ENCODE measurements at regions not wholly inside any gene's neighbourhood (a gene's known extent, or its start where the extent isn't known, plus 50 kb on each side); places are given as distances from the start of the nearest gene placed in this dataset.

DNA sequence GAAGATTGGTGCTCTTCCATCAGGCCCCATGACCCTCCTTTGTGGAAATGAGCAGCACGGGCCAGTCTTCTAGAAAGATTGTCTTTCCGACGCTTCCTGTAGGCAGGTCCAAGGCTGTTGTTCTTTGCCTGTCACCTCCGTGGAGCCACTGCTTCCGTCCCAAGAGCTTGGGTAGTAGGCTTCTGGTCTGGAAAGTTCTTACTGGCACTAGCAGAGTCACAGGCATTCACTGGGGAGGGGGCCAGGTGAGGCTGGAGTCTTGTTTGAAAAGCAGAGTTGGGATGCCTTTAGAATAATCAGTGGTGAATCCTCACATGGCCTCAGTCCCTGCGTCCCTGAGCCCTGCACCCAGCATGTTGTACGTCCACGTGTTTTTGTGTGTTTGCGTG, 76.2 kb upstream of the ADPGK start:
- no peaks in the 10 kb centered on the region for H3K9me3 ChIP-seq (replicated peaks in 1 of 3)
- H3K27ac ChIP-seq, result no peak overlapping the region
- no peaks in the 10 kb centered on the region for H3K27me3 ChIP-seq
- H3K36me3 ChIP-seq (replicated peaks in 1 of 2), result no peaks in the 10 kb centered on the region
- TF ChIP-seq, protein P1, sequence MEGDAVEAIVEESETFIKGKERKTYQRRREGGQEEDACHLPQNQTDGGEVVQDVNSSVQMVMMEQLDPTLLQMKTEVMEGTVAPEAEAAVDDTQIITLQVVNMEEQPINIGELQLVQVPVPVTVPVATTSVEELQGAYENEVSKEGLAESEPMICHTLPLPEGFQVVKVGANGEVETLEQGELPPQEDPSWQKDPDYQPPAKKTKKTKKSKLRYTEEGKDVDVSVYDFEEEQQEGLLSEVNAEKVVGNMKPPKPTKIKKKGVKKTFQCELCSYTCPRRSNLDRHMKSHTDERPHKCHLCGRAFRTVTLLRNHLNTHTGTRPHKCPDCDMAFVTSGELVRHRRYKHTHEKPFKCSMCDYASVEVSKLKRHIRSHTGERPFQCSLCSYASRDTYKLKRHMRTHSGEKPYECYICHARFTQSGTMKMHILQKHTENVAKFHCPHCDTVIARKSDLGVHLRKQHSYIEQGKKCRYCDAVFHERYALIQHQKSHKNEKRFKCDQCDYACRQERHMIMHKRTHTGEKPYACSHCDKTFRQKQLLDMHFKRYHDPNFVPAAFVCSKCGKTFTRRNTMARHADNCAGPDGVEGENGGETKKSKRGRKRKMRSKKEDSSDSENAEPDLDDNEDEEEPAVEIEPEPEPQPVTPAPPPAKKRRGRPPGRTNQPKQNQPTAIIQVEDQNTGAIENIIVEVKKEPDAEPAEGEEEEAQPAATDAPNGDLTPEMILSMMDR (IDR thresholded peaks at IDR 0.05), result no peak
- no peak for TF ChIP-seq POLR2A (IDR thresholded peaks at IDR 0.05)
- WGBS, 4 donors, result 74 to 80% (median 78%) methylated on average over 9 of the region's 9 CpGs
- H3K4me1 ChIP-seq (replicated peaks in 1 of 2), result no peaks in the 10 kb centered on the region
- DNase-seq, result no peak
- H3K4me3 ChIP-seq, result no peak overlapping the region
- intact Hi-C loops (cut with DNase I), result no loop called here

DNA sequence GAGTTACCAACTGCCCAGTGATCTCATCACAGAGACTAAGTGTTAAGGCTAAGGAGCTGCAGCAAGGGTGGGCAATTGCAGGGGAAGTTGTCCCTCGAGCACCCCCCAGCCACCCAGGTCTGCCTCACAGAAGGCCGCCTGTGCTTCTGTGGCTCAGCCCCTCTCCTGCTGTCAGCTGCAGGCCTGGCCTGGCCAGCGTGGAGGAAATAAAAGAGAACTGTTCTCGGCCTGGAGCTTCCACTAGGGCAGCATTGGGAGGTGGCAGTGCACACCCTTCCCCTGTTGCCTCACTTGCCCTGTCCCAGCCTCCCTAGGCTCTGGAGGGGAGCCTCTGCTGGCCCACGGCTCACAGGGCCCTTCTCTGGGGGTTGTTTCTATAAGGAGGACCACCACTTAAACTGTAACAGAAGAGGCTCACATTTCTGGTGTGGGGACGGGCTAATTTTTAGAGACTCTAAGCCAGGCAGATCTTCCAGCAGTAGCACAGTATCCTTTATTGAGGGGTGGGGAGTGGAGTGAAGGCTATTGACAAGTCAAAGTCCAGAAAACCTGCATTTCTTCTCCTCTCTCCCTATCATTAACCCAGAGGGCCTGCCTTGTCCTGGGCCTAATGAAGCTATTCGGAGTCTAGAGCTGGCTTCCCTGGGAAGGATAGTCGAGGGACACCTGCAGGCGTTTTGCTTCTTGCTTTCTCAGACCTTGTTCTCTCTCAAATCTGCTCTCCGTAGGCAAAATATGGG, 75.6 kb upstream of the ADPGK start:
- WGBS, 4 donors, result 70 to 83% (median 80%) methylated on average over 6 to 10 of the region's 10 CpGs
- DNase-seq, result no peak
- Histone ChIP-seq H3K36me3 (replicated peaks in 1 of 2) (no peaks in the 10 kb centered on the region), H3K27me3 (no peaks in the 10 kb centered on the region), H3K9me3 (replicated peaks in 1 of 3) (no peaks in the 10 kb centered on the region), H3K27ac (no peak overlapping the region), H3K4me1 (replicated peaks in 1 of 2) (no peaks in the 10 kb centered on the region), H3K4me3 (no peak overlapping the region)
- intact Hi-C loops (cut with DNase I), result no loop called here
- TF ChIP-seq, protein P1 (IDR thresholded peaks at IDR 0.05), result no peak
- TF ChIP-seq POLR2A (IDR thresholded peaks at IDR 0.05), result no peak

DNA sequence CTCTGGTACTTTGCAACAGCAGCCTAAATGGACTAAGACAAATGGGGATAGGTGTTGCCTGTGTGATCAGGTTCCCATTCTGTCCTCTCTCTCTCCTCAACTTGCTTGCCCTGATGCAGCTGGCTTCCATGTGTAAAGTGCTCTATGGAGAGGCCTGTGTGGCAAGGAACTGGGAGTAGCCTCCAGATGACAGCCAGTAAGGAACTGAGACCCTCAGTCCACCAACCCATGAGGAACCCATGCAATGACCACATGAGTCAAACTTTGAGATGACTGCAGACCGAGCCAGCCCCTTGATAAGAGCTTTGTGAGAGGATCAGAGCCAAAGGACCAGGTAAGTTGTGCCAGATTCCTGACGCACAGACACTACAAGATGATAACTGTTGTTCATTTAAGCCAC, 74.6 kb upstream of the ADPGK start:
- Histone ChIP-seq H3K36me3 (replicated peaks in 1 of 2) (no peaks in the 10 kb centered on the region), H3K4me3 (no peak overlapping the region), H3K4me1 (replicated peaks in 1 of 2) (no peaks in the 10 kb centered on the region), H3K9me3 (replicated peaks in 1 of 3) (no peaks in the 10 kb centered on the region), H3K27ac (no peak overlapping the region), H3K27me3 (no peaks in the 10 kb centered on the region)
- TF ChIP-seq, protein P1 (IDR thresholded peaks at IDR 0.05), result no peak
- TF ChIP-seq POLR2A (IDR thresholded peaks at IDR 0.05), result no peak
- intact Hi-C loops (cut with DNase I), result no loop called here
- 50 to 82% (median 69%) methylated on average over 2 of the region's 2 CpGs for WGBS, 4 donors
- DNase-seq, result no peak

DNA sequence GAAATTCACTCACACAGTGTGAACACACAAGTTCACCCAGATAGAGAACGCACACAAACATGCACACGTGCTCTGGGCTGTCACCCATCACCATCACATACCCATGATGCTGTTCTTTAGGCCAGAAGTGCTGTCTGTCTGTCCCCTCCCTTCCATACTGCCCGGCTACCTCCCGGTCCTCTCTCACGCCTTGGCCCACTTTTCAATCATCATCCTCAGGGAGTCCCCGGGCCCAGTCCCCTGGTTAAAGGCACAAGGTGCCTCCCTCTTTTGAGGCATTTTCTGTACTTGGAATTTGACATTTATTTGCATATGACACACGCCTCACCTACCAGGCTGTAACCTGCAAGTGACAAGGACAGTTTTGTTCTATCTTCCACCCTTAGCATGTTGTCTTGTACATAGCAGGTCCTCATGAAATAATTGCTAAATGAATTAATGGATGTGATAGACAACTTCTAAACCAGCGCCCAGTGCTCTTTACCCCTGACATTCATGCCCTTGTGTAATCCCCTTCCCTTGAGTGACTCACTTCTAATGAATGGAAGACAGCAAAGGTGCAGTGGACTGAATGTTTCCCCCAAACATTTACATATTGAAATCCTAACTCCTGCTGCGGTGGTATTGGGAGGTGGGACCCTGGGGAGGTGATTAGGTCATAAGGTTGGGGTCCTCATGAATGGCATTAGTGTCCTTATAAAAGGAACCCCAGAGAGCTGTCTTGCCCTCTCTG, 73.9 kb upstream of the ADPGK start:
- WGBS, 4 donors, result 65 to 84% (median 75%) methylated on average over 8 to 9 of the region's 9 CpGs
- intact Hi-C loops (cut with DNase I), result no loop called here

More for the DNA sequence above, 73.9 kb upstream of the ADPGK start:
- TF ChIP-seq, protein P1 (IDR thresholded peaks at IDR 0.05), result no peak
- TF ChIP-seq POLR2A (IDR thresholded peaks at IDR 0.05), result no peak
- Histone ChIP-seq H3K4me1 (replicated peaks in 1 of 2) (no peaks in the 10 kb centered on the region), H3K27me3 (no peaks in the 10 kb centered on the region), H3K36me3 (replicated peaks in 1 of 2) (no peaks in the 10 kb centered on the region), H3K9me3 (replicated peaks in 1 of 3) (no peaks in the 10 kb centered on the region), H3K4me3 (no peak overlapping the region), H3K27ac (no peak overlapping the region)
- DNase-seq, result no peak
